ES-I3 (cell line): ENCODE measurements at regions not wholly inside any gene's neighbourhood (a gene's known extent, or its start where the extent isn't known, plus 50 kb on each side); places are given as distances from the start of the nearest gene placed in this dataset.
"Not testable (repeated sequence)": the region's sequence is repeated elsewhere in the genome, so short reads cannot be mapped to it uniquely, and the experiment has no call there.

Experiments used
- H3K36me3 ChIP-seq: 2 replicates; pipeline ENCODE4 v1.6.1; 2013; ENCODE audit warnings: mild to moderate bottlenecking, low read length, control low read depth, moderate library complexity; ENCODE audit not compliant: insufficient read depth
- H3K4me1 ChIP-seq: 2 replicates; pipeline ENCODE4 v1.6.1; 2013; ENCODE audit warnings: mild to moderate bottlenecking, control low read depth, low read length; ENCODE audit not compliant: insufficient read depth
- H3K9ac ChIP-seq: 2 replicates; pipeline ENCODE4 v1.6.1; 2013; ENCODE audit warnings: low read depth, mild to moderate bottlenecking, low read length, moderate library complexity
- H3K9me3 ChIP-seq: 2 replicates; pipeline ENCODE4 v1.6.1; 2013; ENCODE audit warnings: mild to moderate bottlenecking, low read length, moderate library complexity; ENCODE audit not compliant: control insufficient read depth, insufficient read depth

- Histone ChIP-seq H3K36me3 (no peaks in the 10 kb centered on the region), H3K4me1 (no peaks in the 10 kb centered on the region), H3K9me3 (no peaks in the 10 kb centered on the region), H3K9ac (no peak overlapping the region)
These were observed 132.7 kb upstream of the SLITRK5 start for GRCh38 chr13:87538366-87539052.

GRCh38 chr13:87553142-87553541 lies 118.0 kb upstream of the SLITRK5 start:
- Histone ChIP-seq H3K4me1 (no peaks in the 10 kb centered on the region), H3K9ac (no peak overlapping the region), H3K9me3 (no peaks in the 10 kb centered on the region), H3K36me3 (no peaks in the 10 kb centered on the region)

- Histone ChIP-seq H3K4me1 (no peaks in the 10 kb centered on the region), H3K9ac (no peak overlapping the region), H3K36me3 (no peaks in the 10 kb centered on the region), H3K9me3 (no peaks in the 10 kb centered on the region)
These were observed 117.1 kb upstream of the SLITRK5 start for GRCh38 chr13:87554045-87554444.

- Histone ChIP-seq H3K4me1 (no peaks in the 10 kb centered on the region), H3K9me3 (no peaks in the 10 kb centered on the region), H3K9ac (no peak overlapping the region), H3K36me3 (no peaks in the 10 kb centered on the region)
These were observed 113.4 kb upstream of the SLITRK5 start for GRCh38 chr13:87557788-87558187.

- not testable (repeated sequence) for H3K4me1 ChIP-seq, H3K9me3 ChIP-seq, H3K36me3 ChIP-seq, H3K9ac ChIP-seq
These were observed 109.6 kb upstream of the SLITRK5 start for GRCh38 chr13:87561580-87561979.

- H3K4me1 ChIP-seq, result no peaks in the 10 kb centered on the region
- no peaks in the 10 kb centered on the region for H3K9me3 ChIP-seq
- no peak overlapping the region for H3K9ac ChIP-seq
- no peaks in the 10 kb centered on the region for H3K36me3 ChIP-seq
These were observed 100.5 kb upstream of the SLITRK5 start for GRCh38 chr13:87570669-87571068.

- H3K36me3 ChIP-seq, result no peaks in the 10 kb centered on the region
- H3K9ac ChIP-seq, result no peak overlapping the region
- no peaks in the 10 kb centered on the region for H3K9me3 ChIP-seq
- H3K4me1 ChIP-seq, result no peaks in the 10 kb centered on the region
These were observed 88.8 kb upstream of the SLITRK5 start for GRCh38 chr13:87582399-87582798.

- no peaks in the 10 kb centered on the region for H3K36me3 ChIP-seq
- no peak overlapping the region for H3K9ac ChIP-seq
- H3K4me1 ChIP-seq, result no peaks in the 10 kb centered on the region
- no peaks in the 10 kb centered on the region for H3K9me3 ChIP-seq
These were observed 80.7 kb upstream of the SLITRK5 start for GRCh38 chr13:87590518-87590917.

- H3K9me3 ChIP-seq, H3K4me1 ChIP-seq, H3K36me3 ChIP-seq, H3K9ac ChIP-seq: not testable (repeated sequence)
These were observed 66.7 kb upstream of the SLITRK5 start for GRCh38 chr13:87604437-87604836.

GRCh38 chr13:87607266-87607665 lies 63.9 kb upstream of the SLITRK5 start:
- H3K4me1 ChIP-seq, result no peaks in the 10 kb centered on the region
- H3K36me3 ChIP-seq, result no peaks in the 10 kb centered on the region
- H3K9ac ChIP-seq, result no peak overlapping the region
- H3K9me3 ChIP-seq, result no peaks in the 10 kb centered on the region

GRCh38 chr13:87614276-87614675 lies 56.9 kb upstream of the SLITRK5 start:
- Histone ChIP-seq H3K4me1 (no peaks in the 10 kb centered on the region), H3K9me3 (no peaks in the 10 kb centered on the region)

More at GRCh38 chr13:87614276-87614675, 56.9 kb upstream of the SLITRK5 start:
- Histone ChIP-seq H3K9ac (no peak overlapping the region), H3K36me3 (no peaks in the 10 kb centered on the region)
